CD4-positive, alpha-beta T cell treated with Interleukin-12 subunit alpha and Interleukin-12 subunit beta, for 1 hour (primary cell): ENCODE measurements at regions not wholly inside any gene's neighbourhood (a gene's known extent, or its start where the extent isn't known, plus 50 kb on each side); places are given as distances from the start of the nearest gene placed in this dataset.
"Not testable (repeated sequence)": the region's sequence is repeated elsewhere in the genome, so short reads cannot be mapped to it uniquely, and the experiment has no call there.

Experiments
- DNase-seq: peaks from one replicate; pipeline ENCODE4 v3.0.0-alpha.2; 2020

GRCh38 chr2:87415586-87416265, 332.2 kb upstream of the PLGLB2 start:
- DNase-seq: not testable (repeated sequence)

GRCh38 chr2:87416266-87416592, 331.7 kb upstream of the PLGLB2 start:
- DNase-seq: not testable (repeated sequence)

- not testable (repeated sequence) for DNase-seq
Observed at GRCh38 chr2:87417147-87417546, 330.7 kb upstream of the PLGLB2 start.

GRCh38 chr2:87417742-87418567, 329.9 kb upstream of the PLGLB2 start:
- not testable (repeated sequence) for DNase-seq

GRCh38 chr2:87418823-87419822, 328.8 kb upstream of the PLGLB2 start:
- DNase-seq: not testable (repeated sequence)

GRCh38 chr2:87419980-87420379, 327.9 kb upstream of the PLGLB2 start:
- DNase-seq: not testable (repeated sequence)

- not testable (repeated sequence) for DNase-seq
Observed at GRCh38 chr2:87420954-87421353, 326.9 kb upstream of the PLGLB2 start.

GRCh38 chr2:87423796-87424762, 323.8 kb upstream of the PLGLB2 start:
- not testable (repeated sequence) for DNase-seq

- not testable (repeated sequence) for DNase-seq
Observed at GRCh38 chr2:87424763-87425154, 323.1 kb upstream of the PLGLB2 start.

- not testable (repeated sequence) for DNase-seq
Observed at GRCh38 chr2:87425191-87425590, 322.7 kb upstream of the PLGLB2 start.

- not testable (repeated sequence) for DNase-seq
Observed at GRCh38 chr2:87425717-87426116, 322.2 kb upstream of the PLGLB2 start.

GRCh38 chr2:87428452-87429130, 319.3 kb upstream of the PLGLB2 start:
- DNase-seq: not testable (repeated sequence)

- DNase-seq: not testable (repeated sequence)
Observed at GRCh38 chr2:87429206-87429930, 318.5 kb upstream of the PLGLB2 start.

- DNase-seq: not testable (repeated sequence)
Observed at GRCh38 chr2:87429931-87430275, 318.0 kb upstream of the PLGLB2 start.

GRCh38 chr2:87431051-87431450, 316.8 kb upstream of the PLGLB2 start:
- DNase-seq: not testable (repeated sequence)

- not testable (repeated sequence) for DNase-seq
Observed at GRCh38 chr2:87432711-87433453, 315.0 kb upstream of the PLGLB2 start.

- DNase-seq: not testable (repeated sequence)
Observed at GRCh38 chr2:87436007-87436406, 311.9 kb upstream of the PLGLB2 start.

GRCh38 chr2:87437701-87438260, 310.1 kb upstream of the PLGLB2 start:
- DNase-seq: not testable (repeated sequence)

- DNase-seq: not testable (repeated sequence)
Observed at GRCh38 chr2:87438780-87439454, 309.0 kb upstream of the PLGLB2 start.
